Loucy (cell line): ENCODE measurements at regions not wholly inside any gene's neighbourhood (a gene's known extent, or its start where the extent isn't known, plus 50 kb on each side); places are given as distances from the start of the nearest gene placed in this dataset.

Experiments used
- H2AFZ ChIP-seq: fragments of 200-600 bp; sonication (generic); 2 replicates; pipeline ENCODE4 v1.6.0; 2016; ENCODE audit warnings: antibody characterized with exemption, mild to moderate bottlenecking, low read length, moderate library complexity
- H3F3A ChIP-seq: fragments of 200-600 bp; 2 replicates; pipeline ENCODE4 v1.6.0; 2016; ENCODE audit warnings: antibody characterized with exemption, low read depth, mild to moderate bottlenecking
- H3K27me3 ChIP-seq: fragments of 200-600 bp; sonication (generic); 2 replicates; pipeline ENCODE4 v1.6.1; 2014; ENCODE audit warnings: low read length, mild to moderate bottlenecking; ENCODE audit not compliant: insufficient read depth, poor library complexity, severe bottlenecking
- H3K36me3 ChIP-seq: fragments of 200-600 bp; sonication (generic); 2 replicates; pipeline ENCODE4 v1.6.1; 2016; ENCODE audit warnings: low read length; ENCODE audit not compliant: insufficient read depth
- H3K4me1 ChIP-seq: fragments of 200-600 bp; sonication (generic); 2 replicates; pipeline ENCODE4 v1.5.1; 2014; ENCODE audit warnings: low read length, mild to moderate bottlenecking; ENCODE audit not compliant: insufficient read depth, poor library complexity, severe bottlenecking
- H3K4me2 ChIP-seq: fragments of 200-600 bp; sonication (generic); 2 replicates; pipeline ENCODE4 v1.6.0; 2014; ENCODE audit warnings: antibody characterized with exemption, low read length, low read depth, mild to moderate bottlenecking; ENCODE audit not compliant: poor library complexity, severe bottlenecking
- H3K4me3 ChIP-seq: fragments of 200-600 bp; sonication (generic); 2 replicates; pipeline ENCODE4 v1.5.1; 2014; ENCODE audit warnings: low read length, mild to moderate bottlenecking, mixed read lengths; ENCODE audit not compliant: poor library complexity, severe bottlenecking
- H3K79me2 ChIP-seq: fragments of 200-600 bp; sonication (generic); 2 replicates; pipeline ENCODE4 v1.6.1; 2014; ENCODE audit warnings: low read length; ENCODE audit not compliant: insufficient read depth
- H3K9ac ChIP-seq: fragments of 200-600 bp; sonication (generic); 2 replicates; pipeline ENCODE4 v1.6.0; 2014; ENCODE audit warnings: mild to moderate bottlenecking, low read depth, low read length, moderate library complexity; ENCODE audit not compliant: poor library complexity, severe bottlenecking
- H3K9me2 ChIP-seq: fragments of 200-600 bp; sonication (generic); replicated peaks from 2 replicates; pipeline ENCODE4 v1.6.1; 2016; ENCODE audit warnings: low read depth, low read length, mixed read lengths
- H3K9me3 ChIP-seq: fragments of 200-600 bp; sonication (generic); 2 replicates; pipeline ENCODE4 v1.6.1; 2014; ENCODE audit warnings: mild to moderate bottlenecking, antibody characterized with exemption, low read length, low read depth; ENCODE audit not compliant: insufficient read depth
- H4K20me1 ChIP-seq: fragments of 200-600 bp; sonication (generic); 2 replicates; pipeline ENCODE4 v1.6.0; 2014; ENCODE audit warnings: antibody characterized with exemption, low read length, mild to moderate bottlenecking; ENCODE audit not compliant: insufficient read depth, poor library complexity, severe bottlenecking
- CTCF ChIP-seq: fragments of 200-600 bp; sonication (generic); conservative IDR thresholded peaks from 2 replicates; pipeline ENCODE4 v1.5.1; 2014; ENCODE audit warnings: mild to moderate bottlenecking, antibody characterized with exemption, low read length
- EZH2phosphoT487 ChIP-seq: fragments of 200-600 bp; IDR thresholded peaks from 2 replicates; pipeline ENCODE4 v1.6.1; 2018; ENCODE audit warnings: antibody characterized with exemption, mild to moderate bottlenecking, moderate library complexity, borderline replicate concordance

GRCh38 chr20:56845546-56846086 is 216.5 kb downstream of the TFAP2C start:
- H4K20me1 ChIP-seq, result no peaks in the 10 kb centered on the region
- no peaks in the 10 kb centered on the region for H3K36me3 ChIP-seq
- H3K27me3 ChIP-seq, result no peaks in the 10 kb centered on the region
- no peak overlapping the region for H3K4me3 ChIP-seq
- H3K9me2 ChIP-seq, result no peaks in the 10 kb centered on the region
- H3F3A ChIP-seq, result no peaks in the 10 kb centered on the region
- no peak overlapping the region for H3K9ac ChIP-seq
- no peaks in the 10 kb centered on the region for H3K79me2 ChIP-seq
- TF ChIP-seq CTCF (no peak), EZH2phosphoT487 (no peak)
- no peak overlapping the region for H2AFZ ChIP-seq
- no peaks in the 10 kb centered on the region; the same call in 1 of the 2 replicates for H3K9me3 ChIP-seq
- H3K4me2 ChIP-seq, result no peak overlapping the region
- no peaks in the 10 kb centered on the region for H3K4me1 ChIP-seq

- H3F3A ChIP-seq, result no peaks in the 10 kb centered on the region
- no peaks in the 10 kb centered on the region for H4K20me1 ChIP-seq
- no peaks in the 10 kb centered on the region for H3K36me3 ChIP-seq
- H3K79me2 ChIP-seq, result no peaks in the 10 kb centered on the region
- TF ChIP-seq EZH2phosphoT487 (no peak), CTCF (no peak)
- no peak overlapping the region for H2AFZ ChIP-seq
- no peak overlapping the region for H3K9ac ChIP-seq
- no peaks in the 10 kb centered on the region for H3K9me3 ChIP-seq
- H3K27me3 ChIP-seq, result no peaks in the 10 kb centered on the region
- no peak overlapping the region for H3K4me3 ChIP-seq
- H3K4me1 ChIP-seq, result no peaks in the 10 kb centered on the region
- no peaks in the 10 kb centered on the region for H3K9me2 ChIP-seq
- no peak overlapping the region for H3K4me2 ChIP-seq
These were observed 219.5 kb downstream of the TFAP2C start for GRCh38 chr20:56848561-56848960.

- no peak overlapping the region for H3K9ac ChIP-seq
- no peaks in the 10 kb centered on the region for H3K27me3 ChIP-seq
- no peaks in the 10 kb centered on the region for H3K4me1 ChIP-seq
- H3K79me2 ChIP-seq, result no peaks in the 10 kb centered on the region
- no peaks in the 10 kb centered on the region for H3F3A ChIP-seq
- no peaks in the 10 kb centered on the region for H3K9me2 ChIP-seq
- no peak overlapping the region for H3K4me3 ChIP-seq
- no peaks in the 10 kb centered on the region for H3K9me3 ChIP-seq
- no peaks in the 10 kb centered on the region for H4K20me1 ChIP-seq
- no peak overlapping the region for H2AFZ ChIP-seq
- H3K36me3 ChIP-seq, result no peaks in the 10 kb centered on the region
- H3K4me2 ChIP-seq, result no peak overlapping the region
- no peak for TF ChIP-seq CTCF
- no peak for TF ChIP-seq EZH2phosphoT487
These were observed 222.4 kb downstream of the TFAP2C start for GRCh38 chr20:56851552-56851951.
